SK-N-SH treated with all-trans-retinoic acid at 6 μM for 48 hours (cell line): ENCODE measurements at regions not wholly inside any gene's neighbourhood (a gene's known extent, or its start where the extent isn't known, plus 50 kb on each side); places are given as distances from the start of the nearest gene placed in this dataset.

Source experiments
- ATAC-seq: fragments of 200-7000 bp; cut with Tn5 transposase; 3 replicates; pipeline ENCODE4 v1.9.1; 2020; ENCODE audit warnings: mild to moderate bottlenecking, moderate library complexity
- CREB5 ChIP-seq: fragments of 250-450 bp; sonication (Bioruptor Pico); IDR thresholded peaks from 2 replicates; pipeline ENCODE4 v1.5.1; 2020; ENCODE audit warnings: low read depth, mild to moderate bottlenecking, moderate library complexity
- CSDC2 ChIP-seq: fragments of 250-450 bp; sonication (Bioruptor Pico); IDR thresholded peaks from 2 replicates; pipeline ENCODE4 v1.5.0; 2020; ENCODE audit warnings: mild to moderate bottlenecking, moderate library complexity
- CSRNP3 ChIP-seq: fragments of 250-450 bp; sonication (Bioruptor Pico); IDR thresholded peaks from 2 replicates; pipeline ENCODE4 v1.5.1; 2021; ENCODE audit warnings: mild to moderate bottlenecking, moderate library complexity
- ESRRG ChIP-seq: fragments of 250-450 bp; sonication (Bioruptor Pico); IDR thresholded peaks from 2 replicates; pipeline ENCODE4 v1.6.1; 2021; ENCODE audit warnings: mild to moderate bottlenecking
- GLIS3 ChIP-seq: fragments of 250-450 bp; sonication (Bioruptor Pico); IDR thresholded peaks from 2 replicates; pipeline ENCODE4 v1.5.0; 2020; ENCODE audit warnings: mild to moderate bottlenecking, moderate library complexity
- OSR1 ChIP-seq: fragments of 250-450 bp; sonication (Bioruptor Pico); IDR thresholded peaks from 2 replicates; pipeline ENCODE4 v1.8.0; 2022; ENCODE audit warnings: moderate library complexity, mild to moderate bottlenecking, inconsistent platforms
- PATZ1 ChIP-seq: fragments of 250-450 bp; sonication (Bioruptor Pico); IDR thresholded peaks from 2 replicates; pipeline ENCODE4 v1.8.0; 2020; ENCODE audit warnings: mild to moderate bottlenecking, moderate library complexity, borderline replicate concordance
- RARB ChIP-seq: fragments of 250-450 bp; sonication (Bioruptor Pico); IDR thresholded peaks from 2 replicates; pipeline ENCODE4 v1.8.0; 2021; ENCODE audit warnings: mild to moderate bottlenecking, moderate library complexity
- SNAI2 ChIP-seq: fragments of 250-450 bp; sonication (Bioruptor Pico); IDR thresholded peaks from 2 replicates; pipeline ENCODE4 v1.5.0; 2020; ENCODE audit warnings: mild to moderate bottlenecking, moderate library complexity
- TCF4 ChIP-seq: fragments of 250-450 bp; sonication (Bioruptor Pico); IDR thresholded peaks from 2 replicates; pipeline ENCODE4 v1.8.0; 2021; ENCODE audit warnings: mild to moderate bottlenecking, moderate library complexity, borderline replicate concordance
- TOX ChIP-seq: fragments of 250-450 bp; sonication (Bioruptor Pico); IDR thresholded peaks from 2 replicates; pipeline ENCODE4 v1.8.0; 2021; ENCODE audit warnings: mild to moderate bottlenecking, moderate library complexity, borderline replicate concordance
- TSHZ2 ChIP-seq: fragments of 250-450 bp; sonication (Bioruptor Pico); IDR thresholded peaks from 2 replicates; pipeline ENCODE4 v1.5.0; 2020; ENCODE audit warnings: mild to moderate bottlenecking, moderate library complexity
- ZC3H10 ChIP-seq: fragments of 250-450 bp; sonication (Bioruptor Pico); IDR thresholded peaks from 2 replicates; pipeline ENCODE4 v1.5.1; 2021; ENCODE audit warnings: mild to moderate bottlenecking, moderate library complexity
- ZFP30 ChIP-seq: fragments of 450-650 bp; formaldehyde crosslinking; IDR thresholded peaks from 2 replicates; pipeline ENCODE4 v1.5.0; 2022; ENCODE audit warnings: mild to moderate bottlenecking, moderate library complexity

- TF ChIP-seq SNAI2 = no peak
- TF ChIP-seq ESRRG (CRISPR knock-in tag) = no peak
- no peak for TF ChIP-seq CSDC2 (CRISPR knock-in tag)
- ATAC-seq = no peak
Observed at GRCh38 chr15:47013446-47013845, 703.9 kb upstream of the SEMA6D start.

- ATAC-seq = no peak
Observed at GRCh38 chr15:47027322-47027946, 689.9 kb upstream of the SEMA6D start.

GRCh38 chr15:47035475-47036406 is 681.6 kb upstream of the SEMA6D start:
- no peak for ATAC-seq
- TF ChIP-seq GLIS3 (CRISPR knock-in tag) (no peak), CREB5 (CRISPR knock-in tag) (no peak), TCF4 (CRISPR knock-in tag) (no peak), ZC3H10 (CRISPR knock-in tag) (no peak), ESRRG (CRISPR knock-in tag) (no peak), PATZ1 (CRISPR knock-in tag) (no peak), TSHZ2 (CRISPR knock-in tag) (no peak), RARB (no peak)

More at GRCh38 chr15:47027322-47027946, 689.9 kb upstream of the SEMA6D start:
- TF ChIP-seq CREB5 (CRISPR knock-in tag) (no peak), GLIS3 (CRISPR knock-in tag) (no peak), ZFP30 (no peak), ZC3H10 (CRISPR knock-in tag) (no peak), PATZ1 (CRISPR knock-in tag) (no peak), SNAI2 (no peak), RARB (no peak), CSDC2 (CRISPR knock-in tag) (no peak), ESRRG (CRISPR knock-in tag) (no peak), CSRNP3 (no peak), TOX (CRISPR knock-in tag) (no peak), OSR1 (CRISPR knock-in tag) (no peak)
